ENCODE measurements at regions not wholly inside any gene's neighbourhood (a gene's known extent, or its start where the extent isn't known, plus 50 kb on each side); places are given as distances from the start of the nearest gene placed in this dataset.

DNA sequence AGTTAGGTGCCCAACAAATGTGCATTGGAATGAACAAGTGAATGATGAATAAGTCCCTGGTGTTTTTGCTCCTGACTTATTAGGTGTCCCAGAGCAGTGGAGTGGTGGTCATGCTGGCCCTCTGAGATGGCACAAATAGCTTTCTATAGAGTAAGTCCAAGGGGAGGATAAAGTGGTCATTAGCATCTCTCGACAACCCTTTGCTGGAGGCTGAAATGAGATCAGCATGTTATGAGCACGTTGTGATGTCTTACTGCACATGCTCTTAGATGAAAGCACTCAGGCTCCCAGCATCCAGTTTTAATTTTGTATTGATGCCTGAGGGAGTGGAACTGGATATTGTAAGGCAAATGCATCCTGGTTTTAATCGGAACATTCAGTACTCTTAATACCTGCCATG, 326.2 kb downstream of the RFC3 start:
- intact Hi-C loops (cut with DNase I, micrococcal nuclease) = no loop called here
- Mint-ChIP-seq H3K36me3 (ENCODE audit: low read depth) (no peaks in the 10 kb centered on the region), H3K9me3 (peaks cover 3% of the 10 kb centered on the region), H3K27ac (no peak overlapping the region), H3K4me3 (no peak overlapping the region), H3K27me3 (no peaks in the 10 kb centered on the region), H3K4me1 (ENCODE audit: low read depth) (no peaks in the 10 kb centered on the region)
- Histone ChIP-seq H3K27ac (ENCODE audit: low read depth in 1 of 2, low read length in 2 of 2) (no peak overlapping the region), H3K9me3 (ENCODE audit: control insufficient read depth in 1 of 2, insufficient read depth in 1 of 2, low read length in 2 of 2) (no peaks in the 10 kb centered on the region), H3K36me3 (ENCODE audit: insufficient read depth, low read length) (no peaks in the 10 kb centered on the region), H3K4me1 (ENCODE audit: insufficient read depth, low read length) (no peaks in the 10 kb centered on the region), H3K27me3 (ENCODE audit: control insufficient read depth in 1 of 2, insufficient read depth in 2 of 2, low read length in 2 of 2) (no peaks in the 10 kb centered on the region), H3K4me3 (ENCODE audit: low read length) (no peak overlapping the region)
- DNase-seq = no peak
- TF ChIP-seq CTCF (IDR thresholded peaks at IDR 0.05) = no peak
- ChIA-PET CTCF (no interaction called here), POLR2A (no interaction called here)
- ATAC-seq (ENCODE audit: poor library complexity) = no peak

DNA sequence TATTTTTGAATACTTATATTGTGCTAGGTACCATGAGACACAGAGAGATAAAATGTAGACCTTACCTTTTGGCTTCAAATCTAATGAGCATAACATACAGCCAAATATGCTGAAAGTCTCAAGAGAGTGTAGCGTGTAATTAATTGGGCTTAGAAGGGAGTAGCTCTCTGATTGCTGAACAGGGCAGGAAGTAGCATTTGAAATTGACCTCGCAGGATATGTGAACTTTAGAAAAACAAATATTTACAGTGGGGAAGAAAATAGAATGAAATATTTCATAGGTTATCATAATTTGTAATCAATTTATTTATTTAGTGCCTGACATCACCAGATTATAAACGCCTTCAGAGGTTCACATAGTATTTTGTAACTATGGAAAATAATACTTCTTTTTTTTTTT, 327.1 kb downstream of the RFC3 start:
- Mint-ChIP-seq H3K9me3 (no peaks in the 10 kb centered on the region), H3K36me3 (ENCODE audit: low read depth) (no peaks in the 10 kb centered on the region), H3K27me3 (no peaks in the 10 kb centered on the region), H3K4me3 (no peak overlapping the region), H3K27ac (no peak overlapping the region), H3K4me1 (ENCODE audit: low read depth) (no peaks in the 10 kb centered on the region)
- ChIA-PET POLR2A (no interaction called here), CTCF (no interaction called here)
- no peaks in the 10 kb centered on the region for H3K9me3 ChIP-seq (ENCODE audit: control insufficient read depth in 1 of 2, insufficient read depth in 1 of 2, low read length in 2 of 2)
- no peak overlapping the region for H3K27ac ChIP-seq (ENCODE audit: low read depth in 1 of 2, low read length in 2 of 2)
- H3K4me1 ChIP-seq (ENCODE audit: insufficient read depth, low read length) = no peaks in the 10 kb centered on the region
- H3K36me3 ChIP-seq (ENCODE audit: insufficient read depth, low read length) = no peaks in the 10 kb centered on the region
- H3K27me3 ChIP-seq (ENCODE audit: control insufficient read depth in 1 of 2, insufficient read depth in 2 of 2, low read length in 2 of 2) = no peaks in the 10 kb centered on the region
- H3K4me3 ChIP-seq (ENCODE audit: low read length) = no peak overlapping the region
- ATAC-seq (ENCODE audit: poor library complexity) = no peak
- DNase-seq = no peak
- no peak for TF ChIP-seq CTCF (IDR thresholded peaks at IDR 0.05)
- intact Hi-C loops (cut with DNase I, micrococcal nuclease) = no loop called here

DNA sequence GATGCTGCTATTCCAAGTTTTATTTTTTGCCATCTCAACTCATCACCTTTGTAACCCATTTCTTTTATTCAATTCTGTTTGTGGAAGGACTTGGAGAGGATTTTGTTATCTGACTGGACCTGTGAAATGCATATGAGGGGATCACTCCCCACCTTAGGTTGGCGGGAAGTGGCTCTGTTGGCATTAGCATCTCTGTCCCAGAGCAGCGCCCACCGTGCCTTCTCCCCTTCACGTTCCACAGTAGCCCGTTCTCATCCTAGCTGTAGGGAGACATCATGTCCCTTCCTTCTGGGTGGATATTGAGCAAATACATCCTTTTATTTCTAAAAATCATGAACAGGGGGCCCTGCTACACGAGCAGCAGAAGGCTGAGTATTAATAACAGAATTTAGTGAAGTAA, 330.4 kb downstream of the RFC3 start:
- DNase-seq = no peak
- H3K27ac Mint-ChIP-seq = no peak overlapping the region
- ATAC-seq (ENCODE audit: poor library complexity) = no peak
- H3K4me3 Mint-ChIP-seq = no peak overlapping the region
- H3K27ac ChIP-seq (ENCODE audit: low read depth in 1 of 2, low read length in 2 of 2) = no peak overlapping the region
- ChIA-PET POLR2A (no interaction called here), CTCF (no interaction called here)
- peaks cover 6% of the 10 kb centered on the region for H3K27me3 Mint-ChIP-seq
- no peaks in the 10 kb centered on the region for H3K9me3 ChIP-seq (ENCODE audit: control insufficient read depth in 1 of 2, insufficient read depth in 1 of 2, low read length in 2 of 2)
- H3K4me3 ChIP-seq (ENCODE audit: low read length) = no peak overlapping the region
- H3K9me3 Mint-ChIP-seq = no peaks in the 10 kb centered on the region
- H3K4me1 ChIP-seq (ENCODE audit: insufficient read depth, low read length) = no peaks in the 10 kb centered on the region
- H3K36me3 ChIP-seq (ENCODE audit: insufficient read depth, low read length) = no peaks in the 10 kb centered on the region
- no peaks in the 10 kb centered on the region for H3K4me1 Mint-ChIP-seq (ENCODE audit: low read depth)
- no peaks in the 10 kb centered on the region for H3K27me3 ChIP-seq (ENCODE audit: control insufficient read depth in 1 of 2, insufficient read depth in 2 of 2, low read length in 2 of 2)
- intact Hi-C loops (cut with DNase I, micrococcal nuclease) = no loop called here
- no peaks in the 10 kb centered on the region for H3K36me3 Mint-ChIP-seq (ENCODE audit: low read depth)
- no peak for TF ChIP-seq CTCF (IDR thresholded peaks at IDR 0.05)
